Activated CD8-positive, alpha-beta memory T cell treated with anti-CD3 and anti-CD28 coated beads, Interleukin-2, amount 50 U/mL, for 24 hours (primary cell): ENCODE measurements at regions not wholly inside any gene's neighbourhood (a gene's known extent, or its start where the extent isn't known, plus 50 kb on each side); places are given as distances from the start of the nearest gene placed in this dataset.
A peak's percentile ranks its signal among the peaks of the same experiment; 100 is the strongest.
"Not testable (repeated sequence)": the region's sequence is repeated elsewhere in the genome, so short reads cannot be mapped to it uniquely, and the experiment has no call there.

Experiments
- DNase-seq: peaks from one replicate; pipeline ENCODE4 v3.0.0-alpha.2; 2020; ENCODE audit errors: extremely low read depth

DNA sequence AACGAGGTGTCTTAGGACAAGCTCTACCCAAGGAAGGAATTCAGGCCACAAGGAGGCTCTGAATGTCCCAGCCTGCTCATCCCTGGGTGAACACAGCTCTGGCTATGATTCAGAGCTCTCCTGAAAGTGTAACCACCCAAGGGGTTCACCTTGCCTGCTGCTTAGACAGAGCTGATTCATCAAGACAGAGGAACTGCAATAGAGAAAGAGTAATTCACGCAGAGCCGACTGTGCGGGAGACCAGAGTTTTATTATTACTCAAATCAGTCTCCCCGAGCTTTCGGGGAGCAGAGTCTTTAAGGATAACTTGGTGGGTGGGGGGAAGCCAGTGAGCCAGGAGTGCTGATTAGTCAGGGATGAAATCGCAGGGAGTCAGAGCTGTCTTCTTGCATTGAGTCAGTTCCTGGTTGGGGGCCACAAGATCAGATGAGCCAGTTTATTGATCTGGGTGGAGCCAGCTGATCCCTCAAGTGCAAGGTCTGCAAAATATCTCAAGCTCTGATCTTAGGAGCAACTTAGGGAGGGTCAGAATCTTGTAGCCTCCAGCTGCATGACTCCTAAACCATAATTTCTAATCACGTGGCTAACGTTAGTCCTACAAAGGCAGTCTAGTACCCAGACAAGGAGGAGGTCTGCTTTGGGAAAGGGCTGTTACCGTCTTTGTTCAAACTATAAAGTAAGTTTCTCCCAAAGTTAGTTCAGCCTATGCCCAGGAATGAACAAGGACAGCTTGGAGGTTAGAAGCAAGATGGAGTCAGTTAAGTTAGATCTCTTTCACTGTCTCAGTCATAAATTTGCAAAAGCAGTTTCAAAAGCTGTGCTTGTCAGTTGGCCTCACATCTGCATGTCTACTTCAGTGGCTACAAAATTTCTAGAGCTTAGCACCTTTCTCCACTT is 123.4 kb upstream of the DAPK1 start:
- DNase-seq: peak; percentile 1

DNA sequence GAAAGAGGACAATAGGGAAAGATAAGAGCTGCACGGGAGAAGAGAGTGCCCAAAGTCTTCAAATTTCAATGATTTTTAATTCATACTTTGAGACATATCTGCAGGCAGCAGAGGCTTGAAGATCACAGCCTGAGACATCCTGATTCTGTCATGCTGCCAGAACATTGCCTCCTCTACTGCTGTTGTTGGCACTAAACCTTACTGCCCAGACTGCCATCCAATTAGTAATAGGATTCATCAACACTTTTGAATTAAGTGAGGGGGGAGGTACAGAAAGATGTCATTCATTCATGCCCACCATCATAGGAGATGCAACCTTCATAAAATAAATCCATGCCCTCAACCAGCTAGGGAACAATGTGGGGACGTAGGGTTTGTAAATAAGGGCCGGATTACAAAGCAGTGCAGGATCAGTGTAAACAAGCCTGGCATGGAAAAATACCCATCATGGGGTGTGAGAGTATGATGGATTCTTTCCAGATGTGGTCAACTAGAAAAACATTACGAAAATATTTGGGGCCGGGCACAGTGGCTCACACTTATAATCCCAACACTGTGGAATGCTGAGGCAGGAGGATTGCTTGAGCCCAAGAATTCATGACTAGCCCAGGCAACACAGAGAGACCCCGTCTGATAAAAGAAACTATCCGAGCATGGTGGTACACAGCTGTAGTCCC is 122.1 kb upstream of the DAPK1 start:
- DNase-seq: no peak

DNA sequence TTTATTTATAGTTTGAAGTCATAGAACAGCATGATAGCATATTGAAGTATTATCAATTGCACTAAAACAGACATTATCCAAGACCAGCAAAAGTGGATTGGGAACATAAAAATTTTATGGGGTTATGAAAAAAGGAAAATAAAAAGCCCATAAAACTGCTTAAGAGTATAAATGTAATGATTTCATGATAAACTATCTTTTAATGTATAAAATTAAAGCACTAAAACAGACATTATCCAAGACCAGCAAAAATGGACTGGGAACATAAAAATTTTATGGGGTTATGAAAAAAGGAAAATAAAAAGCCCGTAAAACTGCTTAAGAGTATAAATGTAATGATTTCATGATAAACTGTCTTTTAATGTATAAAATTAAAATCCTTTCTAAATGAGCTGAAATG is 119.0 kb upstream of the DAPK1 start:
- no peak for DNase-seq

DNA sequence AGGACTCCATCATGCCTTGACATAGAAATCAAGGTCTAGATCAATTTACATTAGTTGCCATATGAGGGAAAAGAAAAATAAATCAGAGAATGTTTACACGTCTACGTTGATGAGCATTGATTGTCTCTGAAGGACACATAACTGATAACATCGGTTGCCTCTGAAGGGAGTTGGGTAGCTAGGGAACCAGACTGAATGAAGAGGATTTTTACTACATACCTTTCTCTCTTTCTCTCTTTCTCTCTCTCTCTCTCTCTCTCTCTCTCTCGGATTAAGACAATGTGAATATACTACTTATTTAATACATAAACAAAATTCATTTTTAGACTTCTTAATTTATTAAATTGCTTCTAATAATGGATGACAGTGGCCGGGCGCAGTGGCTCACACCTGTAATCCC is 118.4 kb upstream of the DAPK1 start:
- no peak for DNase-seq

DNA sequence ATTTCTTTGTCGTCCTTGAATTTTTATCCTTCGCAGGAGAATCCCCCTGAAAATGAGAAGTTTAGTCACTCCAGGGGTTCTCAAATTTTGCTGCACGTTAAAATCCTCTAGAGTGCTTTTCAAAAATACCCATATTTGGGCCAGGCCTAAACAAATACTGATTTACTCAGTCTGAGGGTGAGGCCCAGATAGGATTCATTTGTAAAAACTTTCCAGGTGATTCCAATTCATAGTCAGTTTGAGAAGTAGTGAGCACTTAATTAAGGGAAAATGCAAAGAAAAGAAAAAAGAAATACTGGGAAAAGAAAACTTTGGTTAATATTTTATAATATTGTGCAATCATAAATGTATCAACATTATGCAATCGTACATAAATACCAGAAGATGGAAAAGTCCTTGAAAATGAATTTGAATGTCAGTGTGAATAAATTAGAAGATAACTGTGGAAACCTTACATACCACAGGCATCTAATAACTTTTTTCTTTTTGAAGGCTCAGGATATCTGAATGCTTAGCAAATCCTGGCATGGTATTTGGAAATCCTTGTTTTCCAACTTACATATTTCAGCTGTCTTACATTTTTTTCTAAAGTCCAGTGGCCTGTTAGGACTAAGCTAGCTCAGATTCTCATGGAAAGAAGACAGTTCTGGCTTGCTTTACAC is 116.5 kb upstream of the DAPK1 start:
- DNase-seq: no peak

DNA sequence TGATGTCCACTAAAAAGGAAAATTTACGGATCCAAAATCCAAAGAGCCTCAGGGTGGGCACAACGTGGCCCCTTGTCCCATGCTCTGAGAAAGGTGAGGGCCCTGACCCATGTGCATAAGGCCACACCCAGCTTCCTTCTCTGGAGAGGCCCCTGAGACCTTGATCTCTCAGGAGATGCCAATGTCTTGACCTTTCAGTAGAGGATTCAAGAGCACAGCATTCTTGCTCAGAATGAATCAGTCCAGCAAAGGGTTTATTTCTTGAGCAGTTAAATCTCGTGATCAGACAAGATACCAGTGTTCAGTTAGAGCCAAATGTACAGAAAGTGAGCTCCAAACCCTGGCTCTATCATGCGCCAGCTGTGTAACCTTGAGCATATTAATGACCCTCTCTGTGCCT is 115.9 kb upstream of the DAPK1 start:
- DNase-seq: no peak

DNA sequence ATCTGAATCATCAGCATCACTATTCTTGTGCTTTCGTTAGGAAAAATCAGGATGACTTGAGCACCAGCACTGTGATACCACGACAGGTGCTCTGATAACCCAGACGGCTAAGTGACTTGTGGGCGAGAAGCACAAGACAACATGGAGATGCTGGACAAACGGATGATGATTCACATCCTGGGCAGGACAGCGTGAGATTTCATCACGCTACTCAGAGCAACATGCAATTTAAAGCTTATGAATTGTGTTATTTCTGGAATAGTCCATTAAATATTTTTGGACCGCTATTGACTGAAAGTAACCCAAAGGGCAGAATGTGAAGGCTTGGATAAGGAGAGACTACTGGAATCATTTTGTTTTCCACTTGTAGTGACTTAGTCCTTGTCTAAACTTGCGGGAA is 114.8 kb upstream of the DAPK1 start:
- DNase-seq: no peak

DNA sequence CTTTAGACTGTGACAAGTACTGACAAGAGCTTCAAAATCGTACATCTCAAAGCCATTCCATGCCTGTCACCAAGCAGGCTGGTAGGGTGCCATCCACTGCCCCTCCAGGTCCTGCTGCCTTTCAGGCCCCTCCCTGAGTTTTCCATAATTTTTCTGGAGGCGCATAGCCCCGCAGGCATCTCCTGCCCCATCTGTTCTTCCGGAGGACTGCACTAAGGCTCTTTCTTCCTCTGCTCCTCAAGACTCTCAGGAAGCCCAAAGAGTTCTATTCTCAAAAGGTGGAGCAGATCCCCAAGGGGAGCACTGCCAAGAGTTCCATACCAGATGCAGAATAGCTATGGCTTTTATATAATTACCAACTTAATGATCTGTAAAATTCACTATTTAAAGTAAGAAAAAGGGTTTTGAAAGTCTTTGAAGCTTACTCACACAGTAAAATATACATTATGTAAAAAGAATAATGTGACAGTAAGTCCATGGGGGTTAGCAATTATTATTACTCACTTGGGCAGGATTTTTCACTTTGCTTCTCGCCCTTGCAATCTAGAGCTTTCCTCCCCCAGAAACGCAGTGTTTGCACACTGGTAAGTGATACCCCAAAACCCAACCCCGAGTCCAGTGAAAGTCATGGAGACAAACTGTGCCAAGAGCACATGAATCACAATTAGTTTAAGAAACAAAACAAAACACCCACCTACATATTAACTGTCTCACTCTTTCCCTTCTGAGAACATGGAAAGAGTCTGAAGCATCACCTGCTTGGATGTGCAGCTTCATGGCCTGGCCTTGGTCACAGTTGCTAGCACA is 114.1 kb upstream of the DAPK1 start:
- DNase-seq: no peak

DNA sequence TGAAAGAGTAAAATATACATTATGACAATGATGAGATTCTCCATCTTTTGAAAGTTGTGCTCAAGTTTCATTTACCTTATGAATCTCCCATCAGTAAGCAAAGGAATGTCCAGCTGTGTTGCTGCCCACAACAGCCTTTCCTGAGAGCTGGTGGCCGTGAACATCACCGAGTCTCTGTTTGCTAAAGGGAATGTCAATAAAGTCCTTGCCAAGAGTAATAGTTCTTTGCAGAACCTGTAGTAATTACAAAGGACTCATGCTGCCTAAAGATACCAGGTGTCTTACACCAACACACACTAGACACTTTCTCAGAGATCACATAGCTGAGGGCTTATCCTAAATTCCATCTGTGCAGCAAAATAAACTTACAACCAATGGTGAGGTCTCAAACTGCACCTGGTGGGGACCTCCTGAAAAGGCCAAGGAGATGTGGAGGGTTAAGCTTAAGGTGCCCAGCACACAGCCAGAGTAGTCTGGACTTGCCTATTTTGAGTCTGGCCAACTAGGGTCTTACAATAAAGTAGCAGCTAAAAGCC is 111.1 kb upstream of the DAPK1 start:
- no peak for DNase-seq

DNA sequence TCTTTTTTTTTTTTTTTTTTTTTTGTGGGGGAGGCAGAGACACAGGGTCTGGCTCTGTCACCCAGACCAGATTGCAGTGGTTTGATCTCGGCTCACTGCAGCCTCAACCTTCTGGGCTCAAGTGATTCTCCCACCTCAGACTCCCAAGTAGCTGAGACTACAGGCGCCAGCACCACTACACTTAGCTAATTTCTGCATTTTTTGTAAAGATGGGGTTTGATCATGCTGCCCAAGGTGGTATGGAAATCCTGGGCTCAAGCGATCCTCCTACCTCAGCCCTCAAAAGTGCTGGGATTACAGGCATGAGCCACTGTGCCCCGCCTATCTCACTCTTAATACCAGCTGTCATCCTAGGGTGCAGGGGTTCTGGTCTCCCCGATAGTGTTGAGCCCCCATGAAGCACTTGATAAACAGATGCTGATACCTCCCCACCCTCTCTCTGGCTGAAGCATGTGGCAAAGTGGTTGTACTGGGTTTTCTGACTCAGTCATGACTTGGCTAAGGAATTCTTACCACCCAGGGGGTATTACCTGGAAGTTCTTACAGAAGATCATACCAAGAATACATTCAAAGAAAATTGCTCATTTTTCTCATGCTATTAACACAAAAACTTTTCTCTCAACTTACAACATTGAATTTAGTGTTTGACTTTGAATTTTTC is 110.2 kb upstream of the DAPK1 start:
- no peak for DNase-seq

DNA sequence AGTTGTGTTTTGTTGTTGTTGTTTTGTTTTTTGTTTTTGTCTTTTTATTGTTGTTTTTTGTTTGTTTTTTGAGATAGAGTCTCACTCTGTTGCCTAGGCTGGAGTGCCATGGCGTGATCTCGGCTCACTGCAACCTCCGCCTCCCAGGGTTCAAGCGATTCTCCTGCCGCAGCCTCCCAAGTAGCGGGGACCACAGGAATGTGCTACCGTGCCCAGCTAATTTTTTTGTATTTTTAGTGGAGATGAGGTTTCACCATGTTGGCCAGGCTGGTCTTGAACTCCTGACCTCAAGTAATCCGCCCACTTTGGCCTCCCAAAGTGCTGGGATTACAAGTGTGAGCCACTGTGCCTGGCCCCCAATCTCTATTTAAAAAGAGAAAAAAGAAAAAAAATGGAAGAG is 109.0 kb upstream of the DAPK1 start:
- not testable (repeated sequence) for DNase-seq

DNA sequence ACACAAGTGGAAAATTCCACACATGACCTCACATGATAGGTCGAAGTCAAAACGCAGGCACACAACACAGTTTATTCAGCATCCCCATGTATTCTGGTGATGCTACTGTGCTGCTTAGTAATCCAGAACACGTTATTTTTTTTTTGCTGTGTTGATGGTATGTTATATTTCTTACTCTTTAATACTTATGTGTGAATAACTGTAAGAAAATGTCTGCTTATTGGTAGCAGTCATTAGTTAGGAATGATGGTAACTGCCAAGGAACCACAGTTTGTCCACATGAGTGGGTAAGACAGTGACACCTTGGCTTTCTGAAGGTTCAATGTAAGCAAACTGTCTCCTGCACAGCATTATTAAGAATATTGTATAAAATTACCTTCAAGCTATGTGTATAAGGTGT is 107.7 kb upstream of the DAPK1 start:
- DNase-seq: no peak

DNA sequence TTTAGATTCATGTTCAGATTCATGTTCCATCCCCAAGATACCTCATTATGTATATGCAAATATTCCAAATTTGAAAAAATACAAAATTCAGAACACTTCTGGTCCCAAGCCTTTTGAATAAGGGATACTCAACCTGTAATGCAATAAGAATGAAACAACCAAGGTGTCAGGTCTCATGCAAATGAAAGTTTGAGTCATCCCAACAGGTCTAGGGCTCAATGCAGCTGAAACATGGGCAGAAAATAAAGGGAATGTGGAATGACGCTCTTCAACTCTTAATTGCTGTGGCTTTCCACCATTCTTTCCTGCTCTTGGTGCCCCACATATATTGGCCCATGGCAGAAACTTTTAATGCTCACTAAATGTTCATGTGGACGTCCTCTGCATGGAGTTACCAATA is 107.3 kb upstream of the DAPK1 start:
- DNase-seq: no peak

DNA sequence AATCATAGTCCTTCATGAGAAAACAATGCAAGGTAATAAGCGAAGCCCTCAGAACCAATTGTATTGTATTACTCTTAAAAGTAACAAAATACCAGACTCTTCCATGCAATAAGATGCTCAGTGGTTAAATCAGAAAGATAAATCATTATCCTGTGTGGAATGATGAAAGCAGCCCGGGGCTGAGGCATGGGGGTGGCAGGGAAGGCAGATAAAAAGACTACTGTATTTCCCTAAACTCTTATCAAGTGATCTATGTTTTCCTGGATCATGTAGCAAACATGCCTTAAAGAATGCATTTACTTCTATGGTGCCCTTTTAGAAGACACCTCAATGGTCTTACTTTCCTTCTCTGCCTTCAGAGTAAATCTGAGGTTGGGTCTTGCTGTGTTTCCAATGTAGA is 105.6 kb upstream of the DAPK1 start:
- DNase-seq: no peak

DNA sequence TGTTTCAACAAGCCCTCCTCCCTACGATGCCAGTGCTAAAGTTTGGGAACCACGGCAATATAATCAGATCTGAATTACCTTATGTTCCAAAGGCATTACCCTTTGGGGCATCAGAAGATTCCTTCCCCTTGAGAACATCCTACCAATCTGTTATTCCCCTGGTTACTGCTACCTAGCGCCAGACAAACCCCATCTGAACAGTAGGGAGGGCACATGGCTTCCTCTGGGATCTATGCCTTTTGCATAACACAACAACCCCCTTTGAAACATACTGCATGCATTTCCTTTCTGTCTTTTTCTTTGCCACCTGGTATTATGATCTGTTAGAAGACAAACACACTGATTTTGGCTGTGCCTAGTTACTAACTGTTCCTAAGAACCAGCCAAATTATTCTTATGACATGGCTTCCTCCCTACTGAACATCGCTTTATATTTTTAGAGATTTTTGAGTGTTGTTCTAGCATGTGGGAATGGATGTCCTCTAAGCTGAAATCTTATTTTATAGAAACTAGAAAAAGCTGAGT is 103.9 kb upstream of the DAPK1 start:
- DNase-seq: no peak

DNA sequence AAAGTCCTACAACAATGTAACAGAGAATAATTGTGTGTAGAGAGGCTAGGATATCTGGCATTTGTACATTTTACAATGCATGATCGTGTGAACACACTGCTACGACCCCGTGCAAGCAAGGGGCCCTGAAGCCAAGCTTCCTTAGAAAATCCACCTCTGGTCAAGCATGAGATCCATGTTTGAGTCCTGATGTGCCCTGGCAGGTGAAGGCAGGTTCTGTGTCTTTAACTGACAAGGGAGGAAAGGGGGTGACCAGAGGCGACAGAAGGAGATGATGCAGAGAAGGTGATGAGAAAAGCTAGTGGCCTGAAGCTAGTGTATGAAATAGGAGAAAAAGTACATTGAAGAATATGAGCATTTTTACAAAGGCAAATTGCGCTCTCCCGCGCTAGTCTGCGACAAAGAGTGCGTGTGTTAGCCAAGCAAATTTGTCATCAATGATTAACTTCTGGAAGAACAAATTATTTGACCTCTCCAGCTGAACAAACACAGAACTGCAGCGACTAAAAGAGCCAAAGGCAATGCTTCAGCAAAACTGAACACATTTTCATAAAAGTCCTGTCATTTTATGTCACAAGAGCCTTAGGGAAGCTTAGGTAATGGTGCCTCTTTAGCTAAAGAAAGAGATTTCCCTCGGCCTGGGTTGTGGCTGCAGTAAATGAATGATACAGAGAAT is 101.7 kb upstream of the DAPK1 start:
- DNase-seq: no peak

DNA sequence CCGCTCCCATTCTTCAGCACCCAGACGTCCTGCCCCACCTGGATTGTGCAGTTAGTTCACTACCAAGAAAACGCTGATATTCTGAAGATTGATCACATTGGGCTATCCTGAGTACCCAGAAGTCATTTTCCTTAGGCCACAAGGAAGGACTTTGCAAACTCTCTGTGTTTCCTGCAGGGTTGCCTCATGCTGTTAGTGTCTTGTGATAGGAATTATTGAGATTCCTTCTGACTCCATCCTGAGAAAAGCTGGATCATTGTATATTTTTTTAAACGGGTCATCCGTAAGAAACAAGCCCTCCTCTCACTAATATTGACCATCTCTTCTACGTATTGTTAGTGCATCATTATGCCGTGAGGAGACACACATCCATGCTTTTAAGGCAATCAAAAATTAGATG is 96.0 kb upstream of the DAPK1 start:
- no peak for DNase-seq

DNA sequence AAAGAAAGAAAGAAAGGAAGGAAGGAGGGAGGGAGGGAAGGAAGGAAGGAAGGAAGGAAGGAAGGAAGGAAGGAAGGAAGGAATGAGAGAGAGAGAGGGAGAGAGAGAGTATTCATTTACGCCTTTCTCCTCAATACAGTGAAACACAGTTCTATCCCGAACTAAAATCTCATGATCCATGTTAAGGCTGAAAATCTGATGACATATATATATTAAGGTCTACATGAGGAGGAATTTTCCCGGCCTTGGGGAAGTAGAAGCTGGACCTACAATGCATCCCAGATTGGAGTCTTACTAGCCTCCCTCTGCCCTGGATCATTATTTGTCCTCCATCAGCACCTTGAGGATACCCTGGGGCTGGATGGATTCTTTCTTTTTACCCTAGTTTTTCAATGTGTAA is 95.1 kb upstream of the DAPK1 start:
- no peak for DNase-seq

DNA sequence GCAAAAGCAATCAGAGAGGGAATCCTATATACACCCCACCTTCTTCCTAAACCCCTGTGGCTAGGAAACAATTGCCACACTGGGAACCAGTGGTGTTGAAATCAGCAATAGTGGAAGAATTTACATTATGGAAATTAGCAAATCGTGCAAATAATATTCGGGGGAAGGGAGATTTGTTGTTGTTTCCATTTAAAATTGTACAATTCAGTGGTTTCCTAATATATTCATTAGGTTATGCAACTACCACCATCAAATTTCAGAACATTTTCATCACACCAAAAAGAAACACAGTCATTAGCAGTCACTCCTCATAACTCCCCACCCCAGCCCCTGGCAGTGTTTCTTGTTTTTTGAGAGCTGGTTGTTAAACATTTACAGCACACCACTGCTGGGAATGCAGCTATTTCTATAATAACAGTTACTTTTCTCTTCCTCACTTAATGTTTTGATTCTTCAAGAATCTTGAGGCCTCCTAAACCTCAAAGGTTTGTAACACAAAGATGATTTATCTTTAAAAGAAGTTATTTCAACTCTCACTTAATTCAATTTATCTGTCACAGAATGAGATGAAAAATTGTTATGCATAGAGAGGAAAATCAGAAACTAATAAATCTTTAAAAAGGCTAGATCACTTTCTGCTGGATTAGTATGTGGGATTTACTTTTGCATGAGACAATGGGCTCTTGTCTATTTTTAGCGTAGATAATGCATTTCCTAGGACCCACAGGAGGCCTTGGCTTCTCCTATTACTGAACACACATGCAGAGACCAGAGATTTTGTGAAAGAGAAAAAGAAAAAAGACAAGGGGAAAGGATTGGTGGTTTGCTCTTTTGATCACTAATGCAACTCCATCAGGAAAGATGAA is 91.8 kb upstream of the DAPK1 start:
- no peak for DNase-seq
